ENCODE measurements at regions not wholly inside any gene's neighbourhood (a gene's known extent, or its start where the extent isn't known, plus 50 kb on each side); places are given as distances from the start of the nearest gene placed in this dataset.

DNA sequence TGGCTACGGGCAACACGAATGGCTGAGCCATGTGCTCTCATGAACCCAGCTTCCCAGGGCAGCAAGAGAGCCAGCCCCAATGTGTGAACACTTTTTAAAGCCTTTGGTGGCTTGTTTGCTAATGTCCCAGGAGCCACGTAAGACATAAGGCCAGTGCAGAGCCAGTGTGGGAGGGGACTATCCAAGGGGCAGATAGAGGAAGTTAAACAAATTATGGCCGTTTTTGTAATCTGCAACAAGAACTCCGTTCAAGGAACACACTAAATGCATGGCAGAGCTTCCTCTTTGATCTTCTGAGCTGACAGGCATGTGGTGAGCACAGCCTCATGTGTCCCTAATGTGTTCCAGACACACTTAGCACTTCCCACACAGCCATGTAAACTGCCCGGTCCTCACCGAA lies 133.3 kb downstream of the TEX36 start:
- TF ChIP-seq, protein P1, sequence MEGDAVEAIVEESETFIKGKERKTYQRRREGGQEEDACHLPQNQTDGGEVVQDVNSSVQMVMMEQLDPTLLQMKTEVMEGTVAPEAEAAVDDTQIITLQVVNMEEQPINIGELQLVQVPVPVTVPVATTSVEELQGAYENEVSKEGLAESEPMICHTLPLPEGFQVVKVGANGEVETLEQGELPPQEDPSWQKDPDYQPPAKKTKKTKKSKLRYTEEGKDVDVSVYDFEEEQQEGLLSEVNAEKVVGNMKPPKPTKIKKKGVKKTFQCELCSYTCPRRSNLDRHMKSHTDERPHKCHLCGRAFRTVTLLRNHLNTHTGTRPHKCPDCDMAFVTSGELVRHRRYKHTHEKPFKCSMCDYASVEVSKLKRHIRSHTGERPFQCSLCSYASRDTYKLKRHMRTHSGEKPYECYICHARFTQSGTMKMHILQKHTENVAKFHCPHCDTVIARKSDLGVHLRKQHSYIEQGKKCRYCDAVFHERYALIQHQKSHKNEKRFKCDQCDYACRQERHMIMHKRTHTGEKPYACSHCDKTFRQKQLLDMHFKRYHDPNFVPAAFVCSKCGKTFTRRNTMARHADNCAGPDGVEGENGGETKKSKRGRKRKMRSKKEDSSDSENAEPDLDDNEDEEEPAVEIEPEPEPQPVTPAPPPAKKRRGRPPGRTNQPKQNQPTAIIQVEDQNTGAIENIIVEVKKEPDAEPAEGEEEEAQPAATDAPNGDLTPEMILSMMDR (IDR thresholded peaks at IDR 0.05), result no peak
- intact Hi-C loops (cut with DNase I), result no loop called here
- Histone ChIP-seq H3K27ac (no peak overlapping the region), H3K9ac (ENCODE audit: low read depth in 2 of 2, low read length in 2 of 2) (no peak overlapping the region), H3K9me3 (no peaks in the 10 kb centered on the region), H3K36me3 (no peaks in the 10 kb centered on the region), H3K4me3 (no peak overlapping the region), H3K27me3 (no peaks in the 10 kb centered on the region), H3K4me1 (no peaks in the 10 kb centered on the region)
- DNase-seq, result no peak

DNA sequence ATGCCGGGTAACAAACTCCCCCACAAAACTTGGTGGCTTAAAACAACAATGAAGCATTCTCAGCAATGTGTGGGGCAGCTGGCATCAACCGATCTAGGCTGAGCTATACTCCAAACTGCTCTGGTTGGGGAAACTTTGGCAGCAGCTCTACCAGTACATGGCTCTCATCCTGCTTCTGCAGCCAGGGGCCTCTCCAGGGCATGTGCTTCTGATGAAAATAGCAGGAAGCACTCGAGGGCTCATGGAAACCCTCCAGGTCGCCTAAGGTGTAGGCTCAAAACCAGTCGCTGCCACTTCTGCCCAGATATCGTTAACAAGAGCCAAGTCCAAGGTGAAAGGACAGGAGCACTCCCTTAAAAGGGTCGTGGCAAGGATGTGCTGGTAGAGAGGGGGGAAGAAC lies 134.1 kb downstream of the TEX36 start:
- Histone ChIP-seq H3K27ac (no peak overlapping the region), H3K4me1 (no peaks in the 10 kb centered on the region), H3K4me3 (no peak overlapping the region), H3K27me3 (no peaks in the 10 kb centered on the region), H3K36me3 (no peaks in the 10 kb centered on the region), H3K9ac (ENCODE audit: low read depth in 2 of 2, low read length in 2 of 2) (no peak overlapping the region), H3K9me3 (no peaks in the 10 kb centered on the region)
- TF ChIP-seq, protein P1 (IDR thresholded peaks at IDR 0.05), result no peak
- intact Hi-C loops (cut with DNase I), result no loop called here
- no peak for DNase-seq

DNA sequence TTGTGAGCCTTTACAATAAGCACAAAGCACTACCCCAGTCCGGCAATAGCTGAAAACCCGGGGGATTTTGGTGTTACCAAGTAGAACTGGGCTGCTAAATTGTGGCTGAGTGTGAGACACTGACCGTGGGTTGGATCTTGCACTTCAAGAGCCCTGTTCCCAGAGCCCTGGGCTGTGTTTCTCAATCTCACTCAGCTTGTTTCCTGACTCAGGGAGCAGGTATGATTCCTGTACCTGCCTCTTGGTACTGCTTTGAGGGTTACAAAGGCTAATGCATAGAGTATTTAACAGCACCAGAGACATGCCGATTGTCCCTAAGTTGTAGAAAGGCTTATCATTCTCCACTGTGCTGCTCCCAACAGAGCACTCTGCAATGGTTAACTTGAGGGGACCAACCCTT lies 134.6 kb downstream of the TEX36 start:
- Histone ChIP-seq H3K4me1 (no peaks in the 10 kb centered on the region), H3K27me3 (no peaks in the 10 kb centered on the region), H3K4me3 (no peak overlapping the region), H3K9ac (ENCODE audit: low read depth in 2 of 2, low read length in 2 of 2) (no peak overlapping the region), H3K36me3 (no peaks in the 10 kb centered on the region), H3K9me3 (no peaks in the 10 kb centered on the region), H3K27ac (no peak overlapping the region)
- no peak for DNase-seq
- TF ChIP-seq, protein P1 (IDR thresholded peaks at IDR 0.05), result no peak
- intact Hi-C loops (cut with DNase I), result no loop called here

DNA sequence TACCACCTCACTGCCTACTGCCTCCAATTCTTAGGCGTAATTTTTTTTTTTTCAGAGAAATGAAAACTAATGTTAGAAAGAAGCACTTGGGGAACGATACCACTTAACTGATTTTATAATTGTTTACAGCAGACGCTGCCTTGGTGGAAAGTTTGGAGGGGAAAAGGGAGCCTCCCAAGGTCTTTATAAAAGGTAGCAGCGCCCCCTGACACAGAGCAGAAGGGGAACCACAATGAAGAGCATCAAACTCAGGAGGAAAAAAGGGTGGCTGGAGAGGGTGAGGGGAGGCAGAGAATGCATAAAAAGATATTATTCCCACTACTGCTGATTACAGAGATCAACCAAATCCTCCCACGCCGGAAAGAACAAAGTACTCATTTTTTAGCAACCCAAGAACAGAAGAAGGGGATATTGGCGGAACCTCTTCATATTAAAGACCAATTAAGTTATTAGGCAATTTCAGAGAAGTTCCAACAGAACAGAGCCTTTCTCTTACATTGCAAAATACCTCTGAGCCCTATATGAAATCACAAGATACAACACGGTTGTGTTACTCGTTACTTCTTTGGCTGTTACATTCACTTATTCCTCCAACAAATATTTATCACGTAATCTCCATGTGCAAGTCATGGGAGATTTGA lies 135.8 kb downstream of the TEX36 start:
- Histone ChIP-seq H3K9me3 (no peaks in the 10 kb centered on the region), H3K4me3 (no peak overlapping the region), H3K27ac (no peak overlapping the region), H3K9ac (ENCODE audit: low read depth in 2 of 2, low read length in 2 of 2) (no peak overlapping the region), H3K4me1 (no peaks in the 10 kb centered on the region), H3K36me3 (no peaks in the 10 kb centered on the region), H3K27me3 (no peaks in the 10 kb centered on the region)
- no peak for DNase-seq
- TF ChIP-seq, protein P1 (IDR thresholded peaks at IDR 0.05), result no peak
- intact Hi-C loops (cut with DNase I), result no loop called here

DNA sequence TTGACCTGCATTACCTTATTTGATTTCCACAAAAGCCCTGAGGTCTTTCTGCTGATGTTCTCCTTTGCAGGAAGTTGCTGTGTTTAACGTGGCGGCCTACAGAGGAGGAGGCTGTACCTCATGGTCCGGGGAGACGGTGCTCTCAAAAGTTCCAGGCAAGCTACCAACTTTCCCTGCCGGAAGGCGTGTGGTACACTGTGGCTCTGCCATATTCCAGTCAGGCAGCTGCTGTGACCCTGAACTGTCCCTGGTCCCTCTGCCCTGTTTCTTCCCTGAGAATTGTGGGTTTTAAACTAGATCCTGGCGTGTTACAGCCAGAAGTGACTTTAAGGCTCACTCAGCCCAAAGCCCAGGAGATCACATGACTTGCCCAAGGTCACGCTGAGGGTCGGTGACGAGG lies 139.2 kb downstream of the TEX36 start:
- TF ChIP-seq, protein P1 (IDR thresholded peaks at IDR 0.05), result no peak
- Histone ChIP-seq H3K27me3 (no peaks in the 10 kb centered on the region), H3K4me1 (no peaks in the 10 kb centered on the region), H3K9me3 (no peaks in the 10 kb centered on the region), H3K36me3 (no peaks in the 10 kb centered on the region), H3K9ac (ENCODE audit: low read depth in 2 of 2, low read length in 2 of 2) (no peak overlapping the region), H3K4me3 (no peak overlapping the region), H3K27ac (no peak overlapping the region)
- no peak for DNase-seq
- intact Hi-C loops (cut with DNase I), result no loop called here

Data from colonic mucosa (tissue), 4 donors.